ENCODE measurements at regions not wholly inside any gene's neighbourhood (a gene's known extent, or its start where the extent isn't known, plus 50 kb on each side); places are given as distances from the start of the nearest gene placed in this dataset.

DNA sequence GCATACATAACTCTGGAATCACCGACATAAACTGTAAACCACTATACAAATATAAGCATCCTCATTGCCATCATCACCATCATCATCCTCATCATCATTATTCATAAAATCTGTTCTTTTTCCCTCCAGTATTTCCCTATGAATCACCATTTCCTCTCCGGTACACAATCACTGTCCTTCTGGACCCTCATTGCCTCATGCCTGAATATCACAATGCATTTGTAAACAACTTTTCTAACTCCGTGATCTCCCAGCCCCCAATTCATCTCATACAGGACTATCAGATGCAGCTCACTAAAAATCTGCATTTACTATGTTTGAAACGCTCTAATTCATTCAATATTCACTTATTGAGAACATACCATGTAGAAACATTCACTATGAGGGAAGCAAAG, 339.7 kb downstream of the TBC1D32 start (continued):
- TF ChIP-seq, protein P1, sequence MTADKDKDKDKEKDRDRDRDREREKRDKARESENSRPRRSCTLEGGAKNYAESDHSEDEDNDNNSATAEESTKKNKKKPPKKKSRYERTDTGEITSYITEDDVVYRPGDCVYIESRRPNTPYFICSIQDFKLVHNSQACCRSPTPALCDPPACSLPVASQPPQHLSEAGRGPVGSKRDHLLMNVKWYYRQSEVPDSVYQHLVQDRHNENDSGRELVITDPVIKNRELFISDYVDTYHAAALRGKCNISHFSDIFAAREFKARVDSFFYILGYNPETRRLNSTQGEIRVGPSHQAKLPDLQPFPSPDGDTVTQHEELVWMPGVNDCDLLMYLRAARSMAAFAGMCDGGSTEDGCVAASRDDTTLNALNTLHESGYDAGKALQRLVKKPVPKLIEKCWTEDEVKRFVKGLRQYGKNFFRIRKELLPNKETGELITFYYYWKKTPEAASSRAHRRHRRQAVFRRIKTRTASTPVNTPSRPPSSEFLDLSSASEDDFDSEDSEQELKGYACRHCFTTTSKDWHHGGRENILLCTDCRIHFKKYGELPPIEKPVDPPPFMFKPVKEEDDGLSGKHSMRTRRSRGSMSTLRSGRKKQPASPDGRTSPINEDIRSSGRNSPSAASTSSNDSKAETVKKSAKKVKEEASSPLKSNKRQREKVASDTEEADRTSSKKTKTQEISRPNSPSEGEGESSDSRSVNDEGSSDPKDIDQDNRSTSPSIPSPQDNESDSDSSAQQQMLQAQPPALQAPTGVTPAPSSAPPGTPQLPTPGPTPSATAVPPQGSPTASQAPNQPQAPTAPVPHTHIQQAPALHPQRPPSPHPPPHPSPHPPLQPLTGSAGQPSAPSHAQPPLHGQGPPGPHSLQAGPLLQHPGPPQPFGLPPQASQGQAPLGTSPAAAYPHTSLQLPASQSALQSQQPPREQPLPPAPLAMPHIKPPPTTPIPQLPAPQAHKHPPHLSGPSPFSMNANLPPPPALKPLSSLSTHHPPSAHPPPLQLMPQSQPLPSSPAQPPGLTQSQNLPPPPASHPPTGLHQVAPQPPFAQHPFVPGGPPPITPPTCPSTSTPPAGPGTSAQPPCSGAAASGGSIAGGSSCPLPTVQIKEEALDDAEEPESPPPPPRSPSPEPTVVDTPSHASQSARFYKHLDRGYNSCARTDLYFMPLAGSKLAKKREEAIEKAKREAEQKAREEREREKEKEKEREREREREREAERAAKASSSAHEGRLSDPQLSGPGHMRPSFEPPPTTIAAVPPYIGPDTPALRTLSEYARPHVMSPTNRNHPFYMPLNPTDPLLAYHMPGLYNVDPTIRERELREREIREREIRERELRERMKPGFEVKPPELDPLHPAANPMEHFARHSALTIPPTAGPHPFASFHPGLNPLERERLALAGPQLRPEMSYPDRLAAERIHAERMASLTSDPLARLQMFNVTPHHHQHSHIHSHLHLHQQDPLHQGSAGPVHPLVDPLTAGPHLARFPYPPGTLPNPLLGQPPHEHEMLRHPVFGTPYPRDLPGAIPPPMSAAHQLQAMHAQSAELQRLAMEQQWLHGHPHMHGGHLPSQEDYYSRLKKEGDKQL (CRISPR knock-in tag; IDR thresholded peaks at IDR 0.05; ENCODE audit: borderline replicate concordance) = no peak
- no peak for TF ChIP-seq U2AF1 (optimal IDR thresholded peaks at IDR 0.05; ENCODE audit: low read depth, low read length)
- TF ChIP-seq ZNF174 (CRISPR knock-in tag; IDR thresholded peaks at IDR 0.05) = no peak
- TF ChIP-seq SREBF2 (CRISPR knock-in tag; IDR thresholded peaks at IDR 0.05) = no peak
- TF ChIP-seq, protein P2, sequence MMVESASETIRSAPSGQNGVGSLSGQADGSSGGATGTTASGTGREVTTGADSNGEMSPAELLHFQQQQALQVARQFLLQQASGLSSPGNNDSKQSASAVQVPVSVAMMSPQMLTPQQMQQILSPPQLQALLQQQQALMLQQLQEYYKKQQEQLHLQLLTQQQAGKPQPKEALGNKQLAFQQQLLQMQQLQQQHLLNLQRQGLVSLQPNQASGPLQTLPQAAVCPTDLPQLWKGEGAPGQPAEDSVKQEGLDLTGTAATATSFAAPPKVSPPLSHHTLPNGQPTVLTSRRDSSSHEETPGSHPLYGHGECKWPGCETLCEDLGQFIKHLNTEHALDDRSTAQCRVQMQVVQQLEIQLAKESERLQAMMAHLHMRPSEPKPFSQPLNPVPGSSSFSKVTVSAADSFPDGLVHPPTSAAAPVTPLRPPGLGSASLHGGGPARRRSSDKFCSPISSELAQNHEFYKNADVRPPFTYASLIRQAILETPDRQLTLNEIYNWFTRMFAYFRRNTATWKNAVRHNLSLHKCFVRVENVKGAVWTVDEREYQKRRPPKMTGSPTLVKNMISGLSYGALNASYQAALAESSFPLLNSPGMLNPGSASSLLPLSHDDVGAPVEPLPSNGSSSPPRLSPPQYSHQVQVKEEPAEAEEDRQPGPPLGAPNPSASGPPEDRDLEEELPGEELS (CRISPR knock-in tag; IDR thresholded peaks at IDR 0.05; ENCODE audit: borderline replicate concordance) = no peak
- no peak for TF ChIP-seq POLR3G (IDR thresholded peaks at IDR 0.05; ENCODE audit: extremely low read depth, insufficient read length, insufficient replicate concordance)
